MCF 10A (cell line): ENCODE measurements at regions not wholly inside any gene's neighbourhood (a gene's known extent, or its start where the extent isn't known, plus 50 kb on each side); places are given as distances from the start of the nearest gene placed in this dataset.

Source experiments
- BruUV-seq: library from RNA; stranded (reverse); fragments of 400-500 nt; replicated peaks from 2 replicates; lab custom pipeline; 2021; lab: Mats Ljungman, UMichigan
- CTCF ChIA-PET: fragments of 300-600 bp; sonication (Branson Sonifier 250); formaldehyde crosslinking; extraction: SDS; loops from one replicate; lab custom pipeline; 2021; ENCODE audit warnings: antibody characterized with exemption, inconsistent platforms; lab: Yijun Ruan, JAX
- POLR2A ChIA-PET: fragments of 300-600, 350-650 bp; sonication (Branson Sonifier 250); formaldehyde crosslinking; extraction: SDS; loops from one replicate; lab custom pipeline; 2020; ENCODE audit warnings: antibody characterized with exemption, inconsistent platforms; lab: Yijun Ruan, JAX
- DNase-seq: peaks from one replicate; pipeline ENCODE4 v3.0.0-alpha.2; 2018; ENCODE audit not compliant: unreplicated experiment
- H3K27ac Mint-ChIP-seq: one replicate; pipeline ENCODE4 v1.8.0; 2022; ENCODE audit warnings: mild to moderate bottlenecking, low read depth, mixed read lengths; ENCODE audit not compliant: unreplicated experiment
- H3K27me3 Mint-ChIP-seq: one replicate; pipeline ENCODE4 v1.8.0; 2022; ENCODE audit warnings: mixed read lengths; ENCODE audit not compliant: insufficient read depth, unreplicated experiment
- H3K36me3 Mint-ChIP-seq: one replicate; pipeline ENCODE4 v1.8.0; 2022; ENCODE audit warnings: mild to moderate bottlenecking, moderate library complexity, mixed read lengths; ENCODE audit not compliant: insufficient read depth, unreplicated experiment
- H3K4me1 Mint-ChIP-seq: one replicate; pipeline ENCODE4 v1.8.0; 2022; ENCODE audit warnings: mixed read lengths; ENCODE audit not compliant: insufficient read depth, unreplicated experiment
- H3K4me3 Mint-ChIP-seq: one replicate; pipeline ENCODE4 v1.8.0; 2022; ENCODE audit warnings: mild to moderate bottlenecking, moderate library complexity, mixed read lengths; ENCODE audit not compliant: unreplicated experiment
- H3K9me3 Mint-ChIP-seq: one replicate; pipeline ENCODE4 v1.8.0; 2022; ENCODE audit warnings: mixed read lengths; ENCODE audit not compliant: unreplicated experiment
- intact Hi-C: fragments of 100-400 bp; cut with micrococcal nuclease; formaldehyde crosslinking; loops from 2 replicates; pipeline ENCODE4 v1.14.1; 2022
- TF ChIP-seq, protein P1 (sequence below): fragments of 200-600 bp; IDR thresholded peaks from one replicate; pipeline ENCODE4 v1.8.0; 2022; ENCODE audit warnings: antibody characterized with exemption, mild to moderate bottlenecking; ENCODE audit not compliant: unreplicated experiment

GRCh38 chr1:93801471-93801870 is 77.5 kb downstream of the DNTTIP2 start:
- Mint-ChIP-seq H3K4me1 (peaks cover 37% of the 10 kb centered on the region), H3K27me3 (no peaks in the 10 kb centered on the region), H3K27ac (peak overlapping the region; percentile 42), H3K9me3 (no peaks in the 10 kb centered on the region), H3K4me3 (no peak overlapping the region), H3K36me3 (no peaks in the 10 kb centered on the region)
- TF ChIP-seq, protein P1, sequence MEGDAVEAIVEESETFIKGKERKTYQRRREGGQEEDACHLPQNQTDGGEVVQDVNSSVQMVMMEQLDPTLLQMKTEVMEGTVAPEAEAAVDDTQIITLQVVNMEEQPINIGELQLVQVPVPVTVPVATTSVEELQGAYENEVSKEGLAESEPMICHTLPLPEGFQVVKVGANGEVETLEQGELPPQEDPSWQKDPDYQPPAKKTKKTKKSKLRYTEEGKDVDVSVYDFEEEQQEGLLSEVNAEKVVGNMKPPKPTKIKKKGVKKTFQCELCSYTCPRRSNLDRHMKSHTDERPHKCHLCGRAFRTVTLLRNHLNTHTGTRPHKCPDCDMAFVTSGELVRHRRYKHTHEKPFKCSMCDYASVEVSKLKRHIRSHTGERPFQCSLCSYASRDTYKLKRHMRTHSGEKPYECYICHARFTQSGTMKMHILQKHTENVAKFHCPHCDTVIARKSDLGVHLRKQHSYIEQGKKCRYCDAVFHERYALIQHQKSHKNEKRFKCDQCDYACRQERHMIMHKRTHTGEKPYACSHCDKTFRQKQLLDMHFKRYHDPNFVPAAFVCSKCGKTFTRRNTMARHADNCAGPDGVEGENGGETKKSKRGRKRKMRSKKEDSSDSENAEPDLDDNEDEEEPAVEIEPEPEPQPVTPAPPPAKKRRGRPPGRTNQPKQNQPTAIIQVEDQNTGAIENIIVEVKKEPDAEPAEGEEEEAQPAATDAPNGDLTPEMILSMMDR = no peak
- intact Hi-C loops = no loop called here
- ChIA-PET CTCF (interaction anchor here (0.6 to 5.9 kb wide), 3 partner anchors 12 to 862 kb away, joined by 3 to 32 read pairs (median 4); no protein-coding TSS in a partner anchor), POLR2A (interaction anchor here (1.3 to 2.9 kb wide), 2 partner anchors 11 to 26 kb away, joined by 6 to 14 read pairs; no protein-coding TSS in a partner anchor)
- no TSS peak for BruUV-seq
- DNase-seq = no peak

DNA sequence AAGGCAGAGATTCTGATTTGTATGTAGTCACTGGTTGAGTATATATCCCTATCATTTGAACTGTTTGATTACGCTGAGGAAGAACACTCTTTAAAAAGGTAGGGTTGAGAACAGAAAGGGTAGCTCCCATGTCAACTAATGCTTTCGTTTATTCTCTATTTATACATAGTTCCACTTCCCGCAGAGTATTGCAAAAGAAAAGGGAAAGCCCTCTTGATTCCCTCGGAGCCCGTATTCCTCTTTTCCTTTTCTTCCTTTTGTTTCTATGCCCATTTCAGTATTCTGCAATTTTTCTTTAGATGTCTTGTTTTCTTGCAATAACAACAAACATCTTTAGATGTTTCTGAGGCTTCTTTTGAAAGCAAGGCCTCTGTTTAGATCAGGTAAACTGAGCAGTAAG is 78.2 kb downstream of the DNTTIP2 start:
- intact Hi-C loops = no loop called here
- H3K27ac Mint-ChIP-seq = peak overlapping the region; percentile 42

DNA sequence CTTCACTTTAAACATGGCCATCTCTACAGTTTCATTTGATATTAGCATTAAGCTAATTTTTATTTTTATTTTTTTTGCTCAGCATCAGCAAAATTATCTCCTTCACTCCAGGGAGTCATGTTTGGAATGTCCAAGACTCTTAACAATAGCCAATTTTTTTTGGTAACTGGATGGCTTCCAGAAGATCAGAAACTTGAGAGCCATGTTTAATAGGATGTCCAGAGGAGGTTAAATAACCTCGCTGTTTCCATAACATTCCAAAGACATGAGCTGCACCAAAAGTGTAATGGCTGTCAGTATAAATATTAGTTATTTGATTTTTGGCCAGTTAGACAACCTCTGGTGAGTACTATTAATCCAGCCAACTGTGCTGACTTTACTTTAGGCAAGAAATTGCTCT is 80.7 kb downstream of the DNTTIP2 start:
- CTCF ChIA-PET = interaction anchor here (0.5 to 5.9 kb wide), 6 partner anchors 12 to 1209 kb away, joined by 3 to 32 read pairs (median 4); no protein-coding TSS in a partner anchor
- intact Hi-C loops = no loop called here

More for the DNA sequence above, 78.2 kb downstream of the DNTTIP2 start:
- no peak overlapping the region for H3K4me3 Mint-ChIP-seq
- H3K27me3 Mint-ChIP-seq = no peaks in the 10 kb centered on the region
- ChIA-PET POLR2A (no interaction called here), CTCF (interaction anchor here (0.6 to 5.9 kb wide), 3 partner anchors 13 to 861 kb away, joined by 3 to 32 read pairs (median 4); no protein-coding TSS in a partner anchor)
- no peaks in the 10 kb centered on the region for H3K36me3 Mint-ChIP-seq
- DNase-seq = no peak
- H3K9me3 Mint-ChIP-seq = no peaks in the 10 kb centered on the region
- TF ChIP-seq, protein P1 = no peak
- H3K4me1 Mint-ChIP-seq = peaks cover 32% of the 10 kb centered on the region
- no TSS peak for BruUV-seq

GRCh38 chr1:93784538-93784937 is 94.5 kb downstream of the DNTTIP2 start:
- no TSS peak for BruUV-seq
- TF ChIP-seq, protein P1 = no peak
- H3K27ac Mint-ChIP-seq = no peak overlapping the region
- H3K27me3 Mint-ChIP-seq = no peaks in the 10 kb centered on the region
- H3K4me1 Mint-ChIP-seq = peaks cover 17% of the 10 kb centered on the region
- H3K36me3 Mint-ChIP-seq = peaks cover 6% of the 10 kb centered on the region
- H3K4me3 Mint-ChIP-seq = no peak overlapping the region
- ChIA-PET CTCF (interaction anchor here (0.6 to 1.3 kb wide), 4 partner anchors 29 to 113 kb away, joined by 3 to 6 read pairs (median 3); no protein-coding TSS in a partner anchor), POLR2A (interaction anchor here (1.6 to 5.9 kb wide), 2 partner anchors 12 to 14 kb away, joined by 7 to 22 read pairs; no protein-coding TSS in a partner anchor)
- intact Hi-C loops = no loop called here
- no peak for DNase-seq
- peaks cover 7% of the 10 kb centered on the region for H3K9me3 Mint-ChIP-seq

More for the DNA sequence above, 80.7 kb downstream of the DNTTIP2 start:
- Mint-ChIP-seq H3K36me3 (no peaks in the 10 kb centered on the region), H3K4me3 (no peak overlapping the region), H3K4me1 (peaks cover 12% of the 10 kb centered on the region), H3K9me3 (no peaks in the 10 kb centered on the region), H3K27ac (peak overlapping the region; percentile 13), H3K27me3 (no peaks in the 10 kb centered on the region)
- TF ChIP-seq, protein P1 = no peak
- peak; percentile 75 for DNase-seq
- POLR2A ChIA-PET = interaction anchor here (0.7 to 3.5 kb wide), 8 partner anchors 11 to 135 kb away, joined by 3 to 22 read pairs (median 5); partner anchors contain the start of gene BCAR3
- no TSS peak for BruUV-seq
